Prostate gland (tissue), 2 donors: ENCODE measurements at regions not wholly inside any gene's neighbourhood (a gene's known extent, or its start where the extent isn't known, plus 50 kb on each side); places are given as distances from the start of the nearest gene placed in this dataset.

Experiments
- DNase-seq: peaks from one replicate; pipeline ENCODE4 v3.0.0-alpha.2; 2019; ENCODE audit warnings: low spot score
- H3K27ac ChIP-seq, 2 donors: fragments of 200-600 bp; sonication (generic); 2 replicates each; pipeline ENCODE4 v1.5.1; 2017 to 2019
- H3K27me3 ChIP-seq: fragments of 200-600 bp; sonication (generic); replicated peaks from 2 replicates; pipeline ENCODE4 v1.5.1; 2019; ENCODE audit not compliant: insufficient read depth
- H3K36me3 ChIP-seq, 2 donors: fragments of 200-600 bp; sonication (generic); 1 replicate in 1 of 2; 2 replicates in 1 of 2; pipeline versions ENCODE4 v1.5.1 to v1.8.1; 2017 to 2019
- H3K4me1 ChIP-seq: fragments of 200-600 bp; sonication (generic); replicated peaks from 2 replicates; pipeline ENCODE4 v1.5.1; 2019
- H3K4me3 ChIP-seq, 2 donors: fragments of 200-600 bp; sonication (generic); 2 replicates each; pipeline ENCODE4 v1.5.1; 2017 to 2019
- H3K9me3 ChIP-seq: fragments of 200-600 bp; sonication (generic); 2 replicates; pipeline ENCODE4 v1.5.1; 2017
- CTCF ChIP-seq, 4 experiments: fragments of 200-600 bp in 2 of 4; fragments of 450-650 bp in 2 of 4; sonication (generic) in 2 of 4; IDR thresholded peaks; 1 replicate in 3 of 4; 2 replicates in 1 of 4; pipeline ENCODE4 v1.5.1; 2016 to 2019; ENCODE audit warnings: antibody characterized with exemption in 4 of 4, mild to moderate bottlenecking in 2 of 4, moderate library complexity in 2 of 4
- POLR2A ChIP-seq: fragments of 450-650 bp; IDR thresholded peaks from one replicate; pipeline ENCODE4 v1.6.1; 2016; ENCODE audit warnings: antibody characterized with exemption, mild to moderate bottlenecking
- POLR2AphosphoS5 ChIP-seq: sonication (generic); formaldehyde crosslinking; IDR thresholded peaks from one replicate; pipeline ENCODE4 v1.6.1; 2017; ENCODE audit warnings: antibody characterized with exemption
- WGBS: methylation state at CpG from one replicate; pipeline ENCODE4 v1.1.5; 2018; 5-methylcytosine and 5-hydroxymethylcytosine counted together
- intact Hi-C: fragments of 100-400 bp; cut with DNase I; formaldehyde crosslinking; loops from one replicate; pipeline ENCODE4 v1.14.2; 2022

DNA sequence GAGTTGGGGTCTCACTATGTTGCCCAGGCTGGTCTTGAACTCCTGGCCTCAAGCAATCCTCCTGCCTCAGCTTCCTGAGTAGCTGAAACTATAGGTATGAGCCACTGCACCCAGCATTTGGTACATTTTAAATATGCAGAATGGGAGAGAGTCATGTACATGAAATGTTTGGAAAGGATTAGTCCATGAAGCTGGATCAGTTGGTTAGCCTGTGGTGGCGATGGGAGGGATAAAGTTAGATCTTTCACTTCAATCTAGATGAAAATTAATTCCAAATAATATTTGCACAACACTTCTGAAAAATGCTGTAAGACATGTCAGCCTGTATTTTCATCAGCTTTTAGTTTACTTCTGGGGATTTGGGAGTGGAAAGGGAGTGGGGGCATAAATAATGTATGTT is 188.9 kb downstream of the HUNK start:
- Histone ChIP-seq H3K27me3 (no peaks in the 10 kb centered on the region), H3K4me3 (no peak overlapping the region), H3K4me1 (no peaks in the 10 kb centered on the region), H3K9me3 (no peaks in the 10 kb centered on the region), H3K36me3 (no peaks in the 10 kb centered on the region), H3K27ac (no peak overlapping the region)
- 88% methylated on average over 1 of the region's 1 CpG for WGBS
- intact Hi-C loops = no loop called here
- DNase-seq = no peak
- TF ChIP-seq POLR2AphosphoS5 (no peak), POLR2A (no peak), CTCF (IDR thresholded peaks at IDR 0.05) (no peak)

GRCh38 chr21:32056791-32057190 is 184.0 kb downstream of the HUNK start:
- no peak overlapping the region for H3K27ac ChIP-seq
- H3K4me1 ChIP-seq = no peaks in the 10 kb centered on the region
- no peaks in the 10 kb centered on the region for H3K9me3 ChIP-seq
- intact Hi-C loops = no loop called here
- no peaks in the 10 kb centered on the region for H3K27me3 ChIP-seq
- H3K4me3 ChIP-seq = no peak overlapping the region
- no peaks in the 10 kb centered on the region for H3K36me3 ChIP-seq
- WGBS = 83% methylated on average over 8 of the region's 8 CpGs
- DNase-seq = no peak
- TF ChIP-seq CTCF (IDR thresholded peaks at IDR 0.05) = no peak
- TF ChIP-seq POLR2A = no peak
- TF ChIP-seq POLR2AphosphoS5 = no peak

- Histone ChIP-seq H3K36me3 (no peaks in the 10 kb centered on the region), H3K27me3 (no peaks in the 10 kb centered on the region), H3K4me3 (no peak overlapping the region), H3K9me3 (no peaks in the 10 kb centered on the region), H3K27ac (no peak overlapping the region), H3K4me1 (no peaks in the 10 kb centered on the region)
- intact Hi-C loops = no loop called here
- 56% methylated on average over 3 of the region's 3 CpGs for WGBS
- no peak for DNase-seq
- no peak for TF ChIP-seq POLR2AphosphoS5
- TF ChIP-seq POLR2A = no peak
- no peak for TF ChIP-seq CTCF (IDR thresholded peaks at IDR 0.05)
These were observed 182.5 kb downstream of the HUNK start for GRCh38 chr21:32055305-32055704.
